PC-3 (cell line): ENCODE measurements at regions not wholly inside any gene's neighbourhood (a gene's known extent, or its start where the extent isn't known, plus 50 kb on each side); places are given as distances from the start of the nearest gene placed in this dataset.

Experiments used
- ATAC-seq: fragments of 200-7000 bp; cut with Tn5 transposase; 2 replicates; pipeline ENCODE4 v1.9.1; 2020; ENCODE audit warnings: mild to moderate bottlenecking, moderate library complexity
- BruUV-seq: library from RNA; stranded (reverse); fragments of 400-500 nt; replicated peaks from 2 replicates; lab custom pipeline; 2021; lab: Mats Ljungman, UMichigan
- CTCF ChIA-PET: fragments of 300-600 bp; sonication (Branson Sonifier 250); formaldehyde crosslinking; loops from one replicate; lab custom pipeline; 2022; ENCODE audit warnings: antibody characterized with exemption; lab: Charles Lee
- POLR2A ChIA-PET: fragments of 300-600 bp; sonication (Branson Sonifier 250); formaldehyde crosslinking; loops from one replicate; lab custom pipeline; 2022; ENCODE audit warnings: antibody characterized with exemption; ENCODE audit not compliant: unreplicated experiment; lab: Charles Lee
- DNase-seq: peaks from one replicate; pipeline ENCODE4 v3.0.0-alpha.2; 2015
- H2AFZ ChIP-seq: fragments of 300-600 bp; sonication (generic); 2 replicates; pipeline ENCODE4 v1.6.0; 2016; ENCODE audit warnings: antibody characterized with exemption, low read length
- H3F3A ChIP-seq: fragments of 300-600 bp; sonication (generic); one replicate; pipeline ENCODE4 v1.6.0; 2017; ENCODE audit warnings: antibody characterized with exemption, low read length, control low read depth, mild to moderate bottlenecking; ENCODE audit not compliant: unreplicated experiment
- H3K27ac ChIP-seq: fragments of 300-600 bp; sonication (generic); 2 replicates; pipeline ENCODE4 v1.5.1; 2016; ENCODE audit warnings: mild to moderate bottlenecking, low read length
- H3K27me3 ChIP-seq: fragments of 300-600 bp; sonication (generic); 2 replicates; pipeline ENCODE4 v1.6.1; 2016; ENCODE audit warnings: low read length, mixed read lengths
- H3K36me3 ChIP-seq: fragments of 300-600 bp; sonication (generic); 2 replicates; pipeline ENCODE4 v1.6.1; 2016; ENCODE audit warnings: low read depth, mixed run types, low read length, mixed read lengths
- H3K4me1 ChIP-seq: fragments of 300-600 bp; sonication (generic); 2 replicates; pipeline ENCODE4 v1.5.1; 2016; ENCODE audit warnings: low read length; ENCODE audit not compliant: insufficient read depth
- H3K4me2 ChIP-seq: fragments of 300-600 bp; sonication (generic); 2 replicates; pipeline ENCODE4 v1.6.0; 2016; ENCODE audit warnings: low read length
- H3K4me3 ChIP-seq: fragments of 300-600 bp; sonication (generic); 2 replicates; pipeline ENCODE4 v1.5.1; 2016; ENCODE audit warnings: mild to moderate bottlenecking, low read length, mixed read lengths
- H3K79me2 ChIP-seq: fragments of 300-600 bp; sonication (generic); 2 replicates; pipeline ENCODE4 v1.6.1; 2017; ENCODE audit warnings: low read length, mixed read lengths
- H3K9ac ChIP-seq: fragments of 300-600 bp; sonication (generic); 2 replicates; pipeline ENCODE4 v1.6.0; 2016; ENCODE audit warnings: mild to moderate bottlenecking, low read length
- H3K9me2 ChIP-seq: fragments of 300-600 bp; sonication (generic); replicated peaks from 2 replicates; pipeline ENCODE4 v1.6.1; 2016; ENCODE audit warnings: mixed run types, low read length, mixed read lengths
- H3K9me3 ChIP-seq: fragments of 300-600 bp; sonication (generic); 2 replicates; pipeline ENCODE4 v1.6.1; 2016; ENCODE audit warnings: low read length, mixed read lengths
- H4K20me1 ChIP-seq: fragments of 300-600 bp; sonication (generic); 2 replicates; pipeline ENCODE4 v1.6.1; 2016; ENCODE audit warnings: low read length, mixed read lengths
- EZH2 ChIP-seq: fragments of 300-600 bp; sonication (generic); IDR thresholded peaks from one replicate; pipeline ENCODE4 v1.6.1; 2017; ENCODE audit warnings: antibody characterized with exemption, mild to moderate bottlenecking, low read length; ENCODE audit not compliant: unreplicated experiment
- EZH2phosphoT487 ChIP-seq: fragments of 300-600 bp; sonication (generic); IDR thresholded peaks from 2 replicates; pipeline ENCODE4 v1.6.1; 2018; ENCODE audit warnings: mild to moderate bottlenecking, antibody characterized with exemption, low read length, borderline replicate concordance
- intact Hi-C: fragments of 100-400 bp; cut with micrococcal nuclease; formaldehyde crosslinking; loops from 2 replicates; pipeline ENCODE4 v1.9.0; 2023
- TF ChIP-seq, protein P1 (sequence below): fragments of 300-600 bp; sonication (generic); conservative IDR thresholded peaks from 2 replicates; pipeline ENCODE4 v1.5.1; 2017; ENCODE audit warnings: antibody characterized with exemption, low read depth, mild to moderate bottlenecking, low read length

DNA sequence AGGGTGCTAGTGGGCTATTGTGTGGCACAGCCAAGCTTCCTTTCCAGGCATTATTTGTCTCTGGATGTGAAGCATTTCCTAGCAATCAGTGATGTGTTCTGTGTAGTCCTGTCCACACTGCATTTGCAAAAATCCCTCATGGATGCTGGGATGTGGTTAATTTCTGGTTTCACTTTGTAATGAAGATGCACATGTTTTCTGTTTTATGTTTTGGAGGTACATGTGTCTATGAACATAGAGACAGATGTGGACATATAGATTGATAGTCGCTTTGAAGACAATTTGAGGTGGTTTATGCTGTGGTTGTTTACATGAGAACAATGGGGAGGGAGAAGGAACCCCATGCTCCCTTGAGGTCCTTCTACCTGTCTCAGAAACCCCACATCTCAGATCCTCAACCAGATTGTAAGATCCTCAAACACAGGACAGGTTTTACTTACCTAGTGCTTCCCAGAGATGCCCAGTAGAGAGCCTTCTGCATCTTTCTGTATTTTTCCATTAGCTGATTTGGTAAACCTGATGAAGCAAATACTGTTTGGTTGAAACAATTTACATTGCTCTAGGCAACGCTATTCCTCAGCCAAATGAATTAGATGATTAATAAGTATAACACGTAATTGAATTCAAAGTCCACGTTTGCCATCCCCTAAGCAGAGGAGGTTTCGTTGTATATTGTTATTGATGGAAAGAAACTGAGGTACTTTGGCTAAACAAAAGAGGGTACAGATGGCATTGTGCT is 204.4 kb downstream of the SPP2 start:
- H3K9me3 ChIP-seq = no peaks in the 10 kb centered on the region
- no peak overlapping the region for H3K9ac ChIP-seq
- peaks cover 17% of the 10 kb centered on the region for H3F3A ChIP-seq
- peak overlapping the region; percentile 42 for H3K27ac ChIP-seq
- no peaks in the 10 kb centered on the region for H4K20me1 ChIP-seq
- no TSS peak for BruUV-seq
- peaks cover 71% of the 10 kb centered on the region for H3K4me1 ChIP-seq
- ChIA-PET POLR2A (no interaction called here), CTCF (no interaction called here)
- no peaks in the 10 kb centered on the region for H3K79me2 ChIP-seq
- H2AFZ ChIP-seq = 0 out of 2 replicates have a peak overlapping the region, but pooled peaks have one; percentile 31
- no peak overlapping the region for H3K4me3 ChIP-seq
- DNase-seq (peak; percentile 44), ATAC-seq (no peak)
- no peaks in the 10 kb centered on the region for H3K36me3 ChIP-seq
- TF ChIP-seq EZH2 = no peak
- intact Hi-C loops = loop anchor here (5.0 kb wide), 1 partner anchor 98 kb away; no protein-coding TSS in a partner anchor
- no peaks in the 10 kb centered on the region for H3K27me3 ChIP-seq
- H3K9me2 ChIP-seq = no peaks in the 10 kb centered on the region
- no peak overlapping the region; the same call in 1 of the 2 replicates for H3K4me2 ChIP-seq

DNA sequence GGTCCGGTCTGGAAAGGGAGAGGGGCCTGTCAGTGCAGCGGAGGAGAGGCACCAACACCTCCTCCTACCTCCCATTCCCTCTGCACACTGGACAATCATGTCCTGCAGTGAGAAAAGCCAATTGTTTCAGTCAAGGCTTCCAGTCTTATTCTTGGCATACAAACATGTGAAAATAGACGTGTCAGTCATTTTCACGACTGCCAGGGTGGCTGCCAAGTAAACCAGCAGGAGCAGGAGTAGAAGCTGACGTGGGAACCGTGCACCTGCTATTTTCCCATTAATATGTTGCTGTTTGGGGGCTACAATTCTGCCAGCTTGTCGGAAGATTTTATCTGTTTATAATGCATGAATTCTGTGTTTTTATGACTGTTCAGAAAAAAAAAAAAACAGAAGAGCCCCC is 202.3 kb downstream of the SPP2 start:
- H2AFZ ChIP-seq = no peak overlapping the region
- peak overlapping the region; percentile 91 for H3K27ac ChIP-seq
- ATAC-seq (no peak), DNase-seq (no peak)
- BruUV-seq = no TSS peak
- H4K20me1 ChIP-seq = no peaks in the 10 kb centered on the region
- H3K79me2 ChIP-seq = no peaks in the 10 kb centered on the region
- H3F3A ChIP-seq = peaks cover 10% of the 10 kb centered on the region
- peak overlapping the region; percentile 31; the same call in 1 of the 2 replicates for H3K9ac ChIP-seq
- H3K4me2 ChIP-seq = peak overlapping the region; percentile 46; the same call in 1 of the 2 replicates
- H3K4me1 ChIP-seq = peaks cover 64% of the 10 kb centered on the region
- no peaks in the 10 kb centered on the region for H3K9me2 ChIP-seq
- H3K4me3 ChIP-seq = no peak overlapping the region
- H3K36me3 ChIP-seq = no peaks in the 10 kb centered on the region
- no peaks in the 10 kb centered on the region for H3K9me3 ChIP-seq
- TF ChIP-seq EZH2 (no peak), EZH2phosphoT487 (no peak)
- TF ChIP-seq, protein P1, sequence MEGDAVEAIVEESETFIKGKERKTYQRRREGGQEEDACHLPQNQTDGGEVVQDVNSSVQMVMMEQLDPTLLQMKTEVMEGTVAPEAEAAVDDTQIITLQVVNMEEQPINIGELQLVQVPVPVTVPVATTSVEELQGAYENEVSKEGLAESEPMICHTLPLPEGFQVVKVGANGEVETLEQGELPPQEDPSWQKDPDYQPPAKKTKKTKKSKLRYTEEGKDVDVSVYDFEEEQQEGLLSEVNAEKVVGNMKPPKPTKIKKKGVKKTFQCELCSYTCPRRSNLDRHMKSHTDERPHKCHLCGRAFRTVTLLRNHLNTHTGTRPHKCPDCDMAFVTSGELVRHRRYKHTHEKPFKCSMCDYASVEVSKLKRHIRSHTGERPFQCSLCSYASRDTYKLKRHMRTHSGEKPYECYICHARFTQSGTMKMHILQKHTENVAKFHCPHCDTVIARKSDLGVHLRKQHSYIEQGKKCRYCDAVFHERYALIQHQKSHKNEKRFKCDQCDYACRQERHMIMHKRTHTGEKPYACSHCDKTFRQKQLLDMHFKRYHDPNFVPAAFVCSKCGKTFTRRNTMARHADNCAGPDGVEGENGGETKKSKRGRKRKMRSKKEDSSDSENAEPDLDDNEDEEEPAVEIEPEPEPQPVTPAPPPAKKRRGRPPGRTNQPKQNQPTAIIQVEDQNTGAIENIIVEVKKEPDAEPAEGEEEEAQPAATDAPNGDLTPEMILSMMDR = no peak
- ChIA-PET POLR2A (interaction anchor here (0.6 to 1.1 kb wide), 2 partner anchors 55 to 244 kb away, joined by 3 to 11 read pairs; partner anchors contain the start of gene ARL4C), CTCF (no interaction called here)
- intact Hi-C loops = loop anchor here (1.0 kb wide), 3 partner anchors 10 to 244 kb away; no protein-coding TSS in a partner anchor
- H3K27me3 ChIP-seq = no peaks in the 10 kb centered on the region

DNA sequence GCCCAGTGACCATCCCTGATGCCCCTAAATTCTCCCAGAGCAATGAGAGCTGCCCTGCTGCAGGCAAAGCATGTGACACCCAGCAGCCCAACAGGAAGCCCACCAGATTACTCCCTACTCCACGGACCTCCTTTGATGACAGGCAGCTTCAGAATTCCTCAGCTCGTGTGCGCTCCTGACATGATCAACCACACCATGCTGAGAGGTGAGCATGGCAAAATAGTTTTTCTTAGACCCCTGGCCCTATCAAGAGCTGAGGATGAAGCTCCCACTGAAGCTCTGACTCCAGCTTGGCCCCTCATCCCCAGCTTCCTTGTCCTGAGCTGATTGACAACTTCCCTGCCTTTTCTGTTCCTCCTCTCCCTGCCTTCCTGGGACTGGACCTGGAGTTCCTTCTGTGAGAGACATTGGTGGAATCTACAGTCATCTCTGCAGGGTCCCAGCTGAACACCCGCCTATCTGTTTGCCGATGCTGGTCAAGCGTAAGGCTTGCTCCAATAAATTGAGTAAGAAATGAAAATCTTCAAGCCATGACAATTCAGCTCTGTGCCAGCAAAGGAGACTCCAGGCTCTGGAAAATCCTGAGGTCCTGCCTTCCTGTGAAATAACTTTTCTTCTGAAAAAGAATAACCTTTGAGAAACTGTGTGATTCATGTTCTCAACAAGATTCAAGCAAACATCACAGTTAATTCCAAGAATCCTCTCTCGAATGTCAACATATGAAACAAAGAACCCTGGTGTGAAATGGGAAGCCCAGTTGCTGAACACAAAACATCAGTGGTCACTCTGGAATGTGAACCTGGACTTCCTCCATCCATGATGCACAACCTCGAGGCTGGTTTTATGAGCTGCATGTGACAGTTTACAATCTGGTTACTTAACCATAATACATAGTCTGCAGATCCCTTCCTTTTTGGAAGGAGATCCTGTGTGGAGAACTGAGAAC is 201.1 kb downstream of the SPP2 start:
- Histone ChIP-seq H3K9ac (peak overlapping the region; percentile 61), H3K4me2 (peak overlapping the region; percentile 46), H3K4me1 (peaks cover 60% of the 10 kb centered on the region), H3K36me3 (no peaks in the 10 kb centered on the region), H3K27ac (peak overlapping the region; percentile 91), H3K79me2 (no peaks in the 10 kb centered on the region), H3K9me3 (no peaks in the 10 kb centered on the region), H3K9me2 (no peaks in the 10 kb centered on the region), H3K4me3 (peak overlapping the region; percentile 7; the same call in 1 of the 2 replicates), H2AFZ (no peak overlapping the region), H4K20me1 (no peaks in the 10 kb centered on the region), H3K27me3 (no peaks in the 10 kb centered on the region), H3F3A (peaks cover 10% of the 10 kb centered on the region)
- intact Hi-C loops = loop anchor here (1.0 to 2.0 kb wide), 6 partner anchors 9 to 275 kb away; no protein-coding TSS in a partner anchor
- POLR2A ChIA-PET = interaction anchor here (0.7 to 1.1 kb wide), 2 partner anchors 10 to 245 kb away, joined by 6 to 11 read pairs; partner anchors contain the start of gene ARL4C
- TSS peak; percentile 62 for BruUV-seq
- ATAC-seq (peak; percentile 74), DNase-seq (peak; percentile 97)
- CTCF ChIA-PET = interaction anchor here (0.6 kb wide), 1 partner anchor 10 kb away, joined by 3 read pairs; no protein-coding TSS in a partner anchor
- TF ChIP-seq EZH2 (no peak), EZH2phosphoT487 (no peak)
- TF ChIP-seq, protein P1 = no peak
